Suprapubic skin (tissue), 4 donors: ENCODE measurements at regions not wholly inside any gene's neighbourhood (a gene's known extent, or its start where the extent isn't known, plus 50 kb on each side); places are given as distances from the start of the nearest gene placed in this dataset.

ENCODE experiments used
- DNase-seq, 2 donors: peaks; one replicate each; pipeline ENCODE4 v3.0.0-alpha.2; 2019; ENCODE audit warnings: low spot score in 2 of 2
- H3K27ac ChIP-seq: fragments of 200-600 bp; sonication (generic); one replicate; pipeline ENCODE4 v1.5.1; 2019
- H3K27me3 ChIP-seq: fragments of 200-600 bp; sonication (generic); one replicate; pipeline ENCODE4 v1.5.1; 2019
- H3K36me3 ChIP-seq: fragments of 200-600 bp; sonication (generic); one replicate; pipeline ENCODE4 v1.5.1; 2019
- H3K4me1 ChIP-seq: fragments of 200-600 bp; sonication (generic); one replicate; pipeline ENCODE4 v1.5.1; 2019
- H3K4me3 ChIP-seq: fragments of 200-600 bp; sonication (generic); one replicate; pipeline ENCODE4 v1.5.1; 2019; ENCODE audit warnings: mild to moderate bottlenecking
- H3K9me3 ChIP-seq: fragments of 200-600 bp; sonication (generic); one replicate; pipeline ENCODE4 v1.5.1; 2019
- CTCF ChIP-seq, 2 donors: fragments of 200-600 bp in 1 of 2; fragments of 450-650 bp in 1 of 2; sonication (generic) in 1 of 2; IDR thresholded peaks; one replicate each; pipeline ENCODE4 v1.5.1; 2016 to 2019; ENCODE audit warnings: antibody characterized with exemption in 2 of 2, mild to moderate bottlenecking in 1 of 2, moderate library complexity in 1 of 2
- EP300 ChIP-seq: sonication (generic); formaldehyde crosslinking; IDR thresholded peaks from one replicate; pipeline ENCODE4 v1.6.1; 2017; ENCODE audit warnings: antibody characterized with exemption
- POLR2A ChIP-seq, 2 donors: fragments of 450-650 bp; IDR thresholded peaks; one replicate each; pipeline ENCODE4 v1.6.1; 2017; ENCODE audit warnings: antibody characterized with exemption in 2 of 2, mild to moderate bottlenecking in 2 of 2, moderate library complexity in 2 of 2
- POLR2AphosphoS5 ChIP-seq, 3 donors: sonication (generic); formaldehyde crosslinking; IDR thresholded peaks; one replicate each; pipeline ENCODE4 v1.6.1; 2017; ENCODE audit warnings: antibody characterized with exemption in 3 of 3
- WGBS: methylation state at CpG from one replicate; pipeline ENCODE4 v1.1.5; 2018; 5-methylcytosine and 5-hydroxymethylcytosine counted together

GRCh38 chr10:89144836-89145235 is 62.3 kb downstream of the CH25H start:
- DNase-seq = no peak
- Histone ChIP-seq H3K4me1 (no peaks in the 10 kb centered on the region), H3K36me3 (no peaks in the 10 kb centered on the region), H3K27me3 (no peaks in the 10 kb centered on the region), H3K4me3 (no peak overlapping the region), H3K9me3 (no peaks in the 10 kb centered on the region), H3K27ac (no peak overlapping the region)
- 63% methylated on average over 4 of the region's 4 CpGs for WGBS
- no peak for TF ChIP-seq POLR2AphosphoS5 (IDR thresholded peaks at IDR 0.05)
- TF ChIP-seq EP300 = no peak
- TF ChIP-seq CTCF (IDR thresholded peaks at IDR 0.05) = no peak
- no peak for TF ChIP-seq POLR2A (IDR thresholded peaks at IDR 0.05)

GRCh38 chr10:89142590-89142989 is 64.5 kb downstream of the CH25H start:
- no peak for TF ChIP-seq CTCF (IDR thresholded peaks at IDR 0.05)
- Histone ChIP-seq H3K4me3 (no peak overlapping the region), H3K27ac (no peak overlapping the region), H3K9me3 (no peaks in the 10 kb centered on the region), H3K27me3 (no peaks in the 10 kb centered on the region), H3K4me1 (no peaks in the 10 kb centered on the region), H3K36me3 (no peaks in the 10 kb centered on the region)
- DNase-seq = no peak
- 76% methylated on average over 2 of the region's 2 CpGs for WGBS

- Histone ChIP-seq H3K27me3 (no peaks in the 10 kb centered on the region), H3K27ac (no peak overlapping the region), H3K9me3 (no peaks in the 10 kb centered on the region), H3K36me3 (no peaks in the 10 kb centered on the region), H3K4me3 (no peak overlapping the region), H3K4me1 (no peaks in the 10 kb centered on the region)
- DNase-seq = no peak
- no peak for TF ChIP-seq POLR2A (IDR thresholded peaks at IDR 0.05)
- no peak for TF ChIP-seq CTCF (IDR thresholded peaks at IDR 0.05)
- TF ChIP-seq POLR2AphosphoS5 (IDR thresholded peaks at IDR 0.05) = no peak
- no peak for TF ChIP-seq EP300
- 72% methylated on average over 1 of the region's 1 CpG for WGBS
These were observed 68.2 kb downstream of the CH25H start for GRCh38 chr10:89138755-89139490.

GRCh38 chr10:89134963-89135362 is 72.2 kb downstream of the CH25H start:
- no peak overlapping the region for H3K4me3 ChIP-seq
- H3K27ac ChIP-seq = no peak overlapping the region
- H3K9me3 ChIP-seq = no peaks in the 10 kb centered on the region
- H3K4me1 ChIP-seq = peaks cover 4% of the 10 kb centered on the region
- no peak for DNase-seq
- H3K36me3 ChIP-seq = no peaks in the 10 kb centered on the region
- TF ChIP-seq POLR2AphosphoS5 (IDR thresholded peaks at IDR 0.05) = no peak
- TF ChIP-seq EP300 = no peak
- no peak for TF ChIP-seq CTCF (IDR thresholded peaks at IDR 0.05)
- TF ChIP-seq POLR2A (IDR thresholded peaks at IDR 0.05) = no peak
- no peaks in the 10 kb centered on the region for H3K27me3 ChIP-seq

- Histone ChIP-seq H3K27me3 (no peaks in the 10 kb centered on the region), H3K4me3 (no peak overlapping the region), H3K36me3 (no peaks in the 10 kb centered on the region), H3K9me3 (no peaks in the 10 kb centered on the region), H3K27ac (no peak overlapping the region), H3K4me1 (peaks cover 5% of the 10 kb centered on the region)
- WGBS = 25% methylated on average over 4 of the region's 4 CpGs
- TF ChIP-seq EP300 (no peak), CTCF (IDR thresholded peaks at IDR 0.05) (no peak), POLR2A (IDR thresholded peaks at IDR 0.05) (no peak), POLR2AphosphoS5 (IDR thresholded peaks at IDR 0.05) (no peak)
- no peak for DNase-seq
These were observed 77.2 kb downstream of the CH25H start for GRCh38 chr10:89129911-89130310.
